ENCODE measurements at regions not wholly inside any gene's neighbourhood (a gene's known extent, or its start where the extent isn't known, plus 50 kb on each side); places are given as distances from the start of the nearest gene placed in this dataset.

- no peak for DNase-seq
These were observed 50.4 kb upstream of the C11orf87 start for GRCh38 chr11:109371444-109372176.
